Upper lobe of right lung (tissue), 1 donor: ENCODE measurements at regions not wholly inside any gene's neighbourhood (a gene's known extent, or its start where the extent isn't known, plus 50 kb on each side); places are given as distances from the start of the nearest gene placed in this dataset.

ENCODE experiments used
- ATAC-seq: fragments of 200-7000 bp; cut with Tn5 transposase; one replicate; pipeline ENCODE4 v1.9.1; 2020; ENCODE audit warnings: mild to moderate bottlenecking, moderate library complexity
- DNase-seq: peaks from one replicate; pipeline ENCODE4 v3.0.0-alpha.2; 2020
- H3K27ac ChIP-seq: fragments of 200-600 bp; one replicate; pipeline ENCODE4 v1.8.0; 2022
- H3K27me3 ChIP-seq: fragments of 200-600 bp; one replicate; pipeline ENCODE4 v1.8.0; 2022; ENCODE audit warnings: mild to moderate bottlenecking
- H3K36me3 ChIP-seq: fragments of 200-600 bp; one replicate; pipeline ENCODE4 v1.8.0; 2022
- H3K4me1 ChIP-seq: fragments of 200-600 bp; one replicate; pipeline ENCODE4 v1.8.0; 2022
- H3K4me3 ChIP-seq: fragments of 200-600 bp; one replicate; pipeline ENCODE4 v1.8.0; 2022; ENCODE audit warnings: mild to moderate bottlenecking
- H3K9me3 ChIP-seq: fragments of 200-600 bp; one replicate; pipeline ENCODE4 v1.8.0; 2022
- CTCF ChIP-seq: fragments of 200-600 bp; IDR thresholded peaks from one replicate; pipeline ENCODE4 v1.8.0; 2022; ENCODE audit warnings: antibody characterized with exemption
- intact Hi-C: fragments of 100-400 bp; cut with DNase I; formaldehyde crosslinking; loops from one replicate; pipeline ENCODE4 v1.11.0; 2022
- donor health status: DM: no; HTN: yes; CAD: no; lungs with severe emphysema.

GRCh38 chr16:16780588-16780987 is 401.6 kb downstream of the NPIPA7 start:
- Histone ChIP-seq H3K27ac (no peak overlapping the region), H3K4me3 (no peak overlapping the region), H3K4me1 (no peaks in the 10 kb centered on the region), H3K27me3 (no peaks in the 10 kb centered on the region), H3K36me3 (no peaks in the 10 kb centered on the region), H3K9me3 (no peaks in the 10 kb centered on the region)
- no peak for TF ChIP-seq CTCF
- no peak for DNase-seq
- intact Hi-C loops = no loop called here
- no peak for ATAC-seq

GRCh38 chr16:16782153-16782552 is 403.2 kb downstream of the NPIPA7 start:
- ATAC-seq = no peak
- TF ChIP-seq CTCF = no peak
- H3K27ac ChIP-seq = no peak overlapping the region
- no peaks in the 10 kb centered on the region for H3K36me3 ChIP-seq
- intact Hi-C loops = no loop called here
- H3K27me3 ChIP-seq = no peaks in the 10 kb centered on the region
- no peaks in the 10 kb centered on the region for H3K9me3 ChIP-seq
- H3K4me3 ChIP-seq = no peak overlapping the region
- no peak for DNase-seq
- H3K4me1 ChIP-seq = no peaks in the 10 kb centered on the region

- no peaks in the 10 kb centered on the region for H3K36me3 ChIP-seq
- ATAC-seq = no peak
- no peak overlapping the region for H3K4me3 ChIP-seq
- intact Hi-C loops = no loop called here
- H3K9me3 ChIP-seq = peaks cover 14% of the 10 kb centered on the region
- H3K27me3 ChIP-seq = no peaks in the 10 kb centered on the region
- no peak for DNase-seq
- no peaks in the 10 kb centered on the region for H3K4me1 ChIP-seq
- TF ChIP-seq CTCF = no peak
- no peak overlapping the region for H3K27ac ChIP-seq
Observed at GRCh38 chr16:16788004-16788403, 409.1 kb downstream of the NPIPA7 start.

GRCh38 chr16:16790597-16790996 is 411.7 kb downstream of the NPIPA7 start:
- Histone ChIP-seq H3K27me3 (no peaks in the 10 kb centered on the region), H3K4me1 (no peaks in the 10 kb centered on the region), H3K4me3 (no peak overlapping the region), H3K9me3 (peaks cover 14% of the 10 kb centered on the region), H3K36me3 (no peaks in the 10 kb centered on the region), H3K27ac (no peak overlapping the region)
- DNase-seq = no peak
- intact Hi-C loops = no loop called here
- no peak for TF ChIP-seq CTCF
- ATAC-seq = no peak

GRCh38 chr16:16791051-16791450 is 412.1 kb downstream of the NPIPA7 start:
- Histone ChIP-seq H3K36me3 (no peaks in the 10 kb centered on the region), H3K27ac (no peak overlapping the region), H3K9me3 (peaks cover 14% of the 10 kb centered on the region), H3K4me1 (no peaks in the 10 kb centered on the region), H3K27me3 (no peaks in the 10 kb centered on the region), H3K4me3 (no peak overlapping the region)
- DNase-seq (no peak), ATAC-seq (no peak)
- TF ChIP-seq CTCF = no peak
- intact Hi-C loops = no loop called here

GRCh38 chr16:16797239-16797638 is 418.3 kb downstream of the NPIPA7 start:
- H3K9me3 ChIP-seq = no peaks in the 10 kb centered on the region
- no peak overlapping the region for H3K4me3 ChIP-seq
- intact Hi-C loops = no loop called here
- no peaks in the 10 kb centered on the region for H3K4me1 ChIP-seq
- H3K36me3 ChIP-seq = no peaks in the 10 kb centered on the region
- no peak overlapping the region for H3K27ac ChIP-seq
- ATAC-seq = no peak
- no peak for TF ChIP-seq CTCF
- no peaks in the 10 kb centered on the region for H3K27me3 ChIP-seq
- DNase-seq = no peak
